Inflammatory macrophage (primary cell): ENCODE measurements at regions not wholly inside any gene's neighbourhood (a gene's known extent, or its start where the extent isn't known, plus 50 kb on each side); places are given as distances from the start of the nearest gene placed in this dataset.
A peak's percentile ranks its signal among the peaks of the same experiment; 100 is the strongest.
"Not testable (repeated sequence)": the region's sequence is repeated elsewhere in the genome, so short reads cannot be mapped to it uniquely, and the experiment has no call there.

Source experiments
- DNase-seq, 2 donors: peaks; one replicate each; pipeline ENCODE4 v3.0.0-alpha.2; 2020 to 2022

DNA sequence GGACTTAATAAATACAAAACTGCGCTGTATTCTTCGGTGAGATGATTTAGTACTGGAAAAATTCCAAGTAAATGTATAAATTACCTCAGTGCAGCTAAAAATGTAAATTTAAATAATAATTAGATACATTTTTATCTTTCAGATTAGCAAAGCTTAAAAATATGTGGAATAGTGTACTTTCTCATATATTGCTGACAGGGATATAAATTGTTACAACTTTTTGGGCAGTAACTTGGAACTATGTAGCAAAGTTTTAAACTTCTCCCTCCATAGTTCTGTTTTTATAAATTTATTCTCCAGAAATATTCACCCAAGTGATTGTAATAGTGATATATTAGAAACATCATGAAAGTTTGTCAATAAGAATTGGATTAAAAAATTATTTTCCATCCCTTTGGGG is 384.6 kb upstream of the CITED2 start:
- no peak for DNase-seq

DNA sequence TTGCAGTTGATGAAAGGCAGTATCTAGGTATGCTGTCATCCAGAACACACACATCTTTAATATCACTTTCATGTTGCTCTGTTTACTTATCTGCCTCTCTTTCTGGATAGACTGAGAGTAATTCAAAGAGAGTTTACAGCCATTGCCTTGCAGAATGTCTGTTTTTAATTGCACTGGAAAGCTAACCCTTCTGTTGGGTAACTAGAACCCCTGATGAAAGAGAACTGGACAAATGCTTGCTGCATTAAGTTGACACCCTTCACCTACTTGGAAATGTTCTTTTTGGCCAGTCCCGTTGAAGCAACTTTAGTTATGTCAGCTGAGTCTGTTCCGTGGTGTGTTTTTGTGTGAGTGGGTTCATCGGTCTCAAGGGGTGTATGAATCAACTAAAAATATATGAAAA is 383.8 kb upstream of the CITED2 start:
- DNase-seq, result peak; percentile 67 to 71

DNA sequence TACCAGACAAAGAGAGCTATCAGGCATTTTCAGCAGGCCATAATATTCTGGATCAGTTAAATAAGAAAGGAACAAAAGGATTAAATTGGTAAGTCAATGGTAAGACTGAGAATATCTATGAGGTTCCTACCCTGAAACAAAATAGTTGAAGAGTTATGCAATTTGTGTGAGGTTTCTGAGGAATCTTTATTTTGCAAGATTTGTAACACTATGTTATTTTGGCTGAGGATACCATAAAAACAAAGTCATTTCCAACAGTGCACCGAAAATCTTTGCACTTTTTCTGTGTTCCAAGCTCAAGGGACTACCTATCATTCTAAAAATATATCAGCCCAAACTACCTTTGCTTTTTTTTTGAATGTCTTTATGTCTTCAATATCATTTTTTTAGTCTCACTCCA is 383.3 kb upstream of the CITED2 start:
- DNase-seq, result peak in 1 of 2 donors; percentile 44

DNA sequence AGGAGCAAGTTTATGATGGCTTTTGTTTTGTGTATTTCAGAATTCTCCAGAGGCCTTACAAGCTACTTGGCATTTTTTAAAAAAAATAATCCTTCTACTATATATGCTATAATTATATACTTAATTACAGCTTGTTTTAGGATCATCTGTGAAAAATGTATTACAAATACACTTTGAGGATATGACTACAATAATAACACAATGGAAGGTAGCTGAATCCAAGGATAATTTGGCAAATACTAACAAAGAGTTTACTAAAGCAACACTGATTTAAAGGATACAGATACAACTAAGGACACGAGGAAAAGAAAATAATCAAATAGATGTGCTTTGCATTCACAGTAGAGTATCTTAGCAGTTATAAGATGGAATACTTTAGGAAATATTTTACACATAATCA is 381.9 kb upstream of the CITED2 start:
- DNase-seq, result no peak

DNA sequence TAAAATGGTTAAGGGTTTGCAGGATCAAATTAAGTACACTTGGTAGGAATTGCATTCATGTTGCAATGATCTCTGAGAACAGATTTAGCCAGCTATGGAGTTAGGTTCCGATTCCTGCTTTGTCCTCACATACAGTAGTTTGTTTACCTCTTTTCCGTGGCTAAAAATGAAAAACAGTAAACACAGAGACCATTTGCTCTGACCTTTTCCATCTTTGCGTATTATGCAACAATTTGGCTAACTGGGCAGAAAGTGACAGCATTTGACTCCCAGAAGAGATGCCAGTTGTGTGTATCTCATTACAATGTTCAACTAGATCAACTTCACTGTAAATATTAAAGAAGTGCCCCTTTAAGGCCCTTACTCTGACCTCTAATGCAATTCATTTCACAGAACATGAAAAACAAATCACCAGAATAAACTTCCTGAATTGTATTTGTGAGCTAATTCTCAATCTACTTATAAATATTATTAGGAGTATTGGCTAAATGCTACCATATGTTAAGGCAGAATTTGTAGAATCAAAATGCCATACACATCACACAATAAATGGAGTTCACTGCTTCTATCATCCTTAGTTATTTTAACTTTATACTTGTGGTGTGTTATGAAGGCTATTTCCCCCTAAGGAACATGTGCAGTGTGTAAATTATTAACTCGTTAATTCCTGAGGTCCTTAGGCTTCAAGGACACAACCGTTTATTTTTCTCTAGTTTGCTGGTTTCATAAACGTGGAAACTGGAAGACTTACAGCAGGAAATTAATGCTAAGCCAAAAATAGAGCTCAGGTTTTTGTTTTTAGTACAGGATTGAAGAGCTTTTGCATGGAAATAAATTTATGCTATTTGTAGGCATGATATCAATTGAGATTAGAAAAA is 380.7 kb upstream of the CITED2 start:
- peak in 1 of 2 donors; percentile 57 for DNase-seq

DNA sequence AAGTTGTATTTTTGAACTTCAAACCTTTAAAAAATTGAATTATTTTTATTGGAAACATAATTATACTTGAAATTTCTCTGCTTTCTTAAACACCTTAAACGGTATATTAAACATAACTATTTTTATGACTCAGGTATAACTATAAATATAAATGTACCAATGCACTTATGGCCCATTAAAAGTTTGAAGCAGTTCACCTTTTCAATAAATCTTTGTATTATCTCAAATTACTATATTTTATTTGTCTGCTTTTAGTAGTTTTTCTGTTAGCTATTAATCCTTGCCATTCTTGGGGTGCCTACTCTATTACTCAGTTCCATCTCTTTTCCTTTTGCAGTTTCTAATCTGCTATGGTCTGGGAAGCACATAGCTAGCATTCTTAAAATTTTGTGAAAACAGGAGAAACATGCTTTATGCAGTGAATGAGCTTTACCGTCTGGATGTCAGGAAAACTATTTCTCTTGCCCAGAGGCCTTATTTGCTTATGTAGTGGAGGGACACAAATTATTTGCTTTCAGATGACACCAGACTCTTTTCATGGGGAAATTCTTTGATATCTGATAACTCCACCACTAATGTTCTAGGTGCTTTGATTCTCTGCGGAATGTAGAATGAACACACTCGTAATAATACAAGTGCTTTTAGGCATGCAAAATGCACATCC is 378.9 kb upstream of the CITED2 start:
- no peak for DNase-seq

DNA sequence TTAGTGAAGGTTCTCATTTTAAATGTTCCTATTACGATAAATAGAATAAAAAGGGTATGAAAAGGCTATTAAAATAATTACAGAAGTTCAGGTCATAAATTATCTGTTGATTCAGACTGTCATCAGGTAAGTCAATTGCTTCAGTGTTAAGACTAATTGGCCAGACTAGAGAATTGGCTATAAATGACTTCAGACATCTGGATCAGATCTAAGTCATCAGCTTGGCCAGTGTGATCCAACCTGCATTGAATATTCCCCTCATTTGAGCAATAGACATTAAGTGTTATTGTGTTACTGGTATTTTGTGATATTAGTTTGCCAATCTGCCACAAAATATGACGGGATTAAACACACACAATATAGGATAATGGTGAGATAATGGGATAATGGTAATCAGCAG is 377.6 kb upstream of the CITED2 start:
- DNase-seq, result no peak

DNA sequence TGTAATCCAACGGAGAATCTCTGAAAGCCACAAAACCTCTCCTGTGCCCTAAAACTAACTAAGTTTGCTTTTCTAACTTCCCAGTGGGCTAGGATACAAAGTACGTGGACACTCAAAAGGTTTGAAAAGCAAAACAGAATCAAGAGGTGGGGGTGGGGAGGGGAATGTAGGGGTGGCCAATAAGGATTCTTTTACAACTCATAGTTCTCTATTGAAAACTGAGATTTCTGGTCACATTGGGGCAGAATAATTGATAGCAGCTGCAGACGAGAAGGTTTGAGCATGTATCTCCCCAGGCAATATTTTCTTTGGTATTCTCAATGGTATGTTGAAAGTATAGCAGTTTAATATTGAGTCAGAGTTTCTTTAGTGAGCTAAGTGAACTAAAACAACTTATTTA is 376.7 kb upstream of the CITED2 start:
- DNase-seq, result no peak

DNA sequence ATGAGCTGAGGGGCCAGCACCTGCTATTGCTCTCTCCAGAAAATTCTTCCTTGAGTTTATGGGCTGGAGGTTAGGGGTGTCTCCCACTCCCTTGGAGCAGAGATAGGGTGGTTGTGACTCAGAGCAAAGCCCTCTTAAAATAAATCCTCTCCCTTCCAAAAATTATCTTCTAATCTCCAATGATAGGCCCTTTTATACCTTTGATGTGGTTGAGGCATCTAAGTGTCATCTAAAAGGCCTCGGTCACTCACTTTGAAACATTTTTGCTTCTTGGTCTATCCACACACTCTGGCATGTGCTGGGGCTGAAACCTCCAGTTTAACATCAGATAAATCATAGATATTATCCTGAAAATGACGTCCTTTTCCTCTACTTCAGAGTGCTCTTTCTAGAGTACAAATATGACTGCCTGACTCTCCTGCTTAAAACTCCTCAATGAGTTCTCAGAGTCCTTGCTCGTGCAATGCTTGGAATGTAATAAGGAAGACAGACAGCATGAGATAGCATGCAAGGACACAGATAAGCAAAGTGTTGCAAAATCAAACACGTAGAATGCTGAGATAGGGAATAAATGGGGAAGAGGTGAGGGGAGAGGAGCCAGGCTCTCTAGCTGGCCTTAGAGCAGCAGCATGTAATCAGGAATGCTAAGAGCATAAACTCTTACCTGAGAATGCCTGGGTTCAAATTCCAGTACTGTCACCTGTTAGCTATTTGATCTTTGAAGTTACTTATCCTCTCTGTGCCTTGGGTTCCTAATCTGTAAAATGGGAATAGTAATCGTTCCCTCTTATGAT is 374.1 kb upstream of the CITED2 start:
- no peak for DNase-seq

DNA sequence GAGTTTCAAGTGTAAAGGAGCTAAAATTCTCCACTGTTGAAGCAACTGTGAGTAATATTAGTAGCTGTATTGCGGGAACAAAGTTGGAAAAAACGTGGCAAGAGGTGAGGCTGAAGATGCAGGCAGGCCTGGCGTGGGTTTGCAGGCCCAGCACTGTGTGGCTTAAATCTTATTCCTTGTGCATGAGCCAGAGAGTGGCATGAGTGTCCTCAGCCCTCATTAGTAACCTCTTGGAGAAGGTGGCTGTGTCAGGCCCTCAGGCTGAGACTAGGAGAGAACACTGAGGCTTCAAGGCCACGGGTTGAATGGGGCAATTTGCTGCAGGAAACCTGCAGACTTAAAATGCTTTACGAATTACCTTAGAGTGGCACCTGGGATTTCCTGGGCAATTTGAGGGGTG is 372.7 kb upstream of the CITED2 start:
- DNase-seq, result no peak

DNA sequence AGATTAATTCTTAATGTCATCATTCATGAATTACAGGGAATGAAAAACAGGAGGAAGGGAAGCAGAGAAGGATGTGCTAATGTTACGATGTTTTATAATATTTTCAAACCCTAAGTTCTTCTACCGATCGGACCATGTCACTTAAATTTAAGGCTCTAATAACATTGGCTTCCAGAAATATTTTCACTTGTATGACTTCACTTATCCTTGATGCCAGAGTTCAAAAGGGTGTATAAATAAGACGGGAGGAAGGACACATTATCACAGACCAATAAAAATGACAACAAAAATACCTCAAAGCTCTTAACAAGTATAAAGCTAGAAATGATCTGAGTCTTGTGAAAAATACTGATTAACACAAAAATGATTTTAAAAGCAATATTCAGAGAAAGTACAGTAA is 370.4 kb upstream of the CITED2 start:
- no peak for DNase-seq

DNA sequence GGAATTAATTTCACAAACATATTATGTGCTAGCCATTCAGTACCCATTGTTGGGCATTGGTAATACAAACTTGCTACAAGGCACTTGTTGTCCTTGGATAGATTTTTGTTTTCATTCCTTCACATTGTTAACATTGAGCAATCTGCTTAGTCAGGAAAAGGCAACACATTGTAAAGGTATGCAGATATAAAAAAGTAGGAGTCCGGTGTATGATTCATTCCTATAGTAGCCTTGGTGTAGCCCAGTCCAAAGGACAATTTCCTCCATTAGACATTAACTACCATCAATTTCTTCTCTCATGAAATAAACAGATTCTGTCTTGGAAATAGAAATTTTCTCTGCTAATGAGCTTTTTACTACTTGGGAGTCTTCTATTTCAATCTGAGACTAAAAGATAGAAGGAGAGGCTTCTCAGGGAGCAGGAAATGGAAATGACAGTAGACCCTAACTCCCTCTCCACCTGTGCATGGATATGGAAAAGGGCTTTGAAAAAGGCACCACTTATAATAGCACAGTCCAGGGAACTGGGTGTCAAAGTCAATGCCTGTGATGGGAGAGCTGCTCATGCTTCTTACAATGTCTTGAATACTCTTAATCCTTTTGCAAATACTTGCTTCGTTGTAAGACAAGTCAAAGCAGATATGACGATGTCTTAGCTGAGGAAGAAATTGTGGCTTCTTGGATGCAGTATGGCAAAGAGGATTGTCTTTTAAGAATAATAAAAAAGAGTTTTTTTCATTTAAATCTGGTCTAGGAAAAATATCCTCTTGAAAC is 369.4 kb upstream of the CITED2 start:
- no peak for DNase-seq

DNA sequence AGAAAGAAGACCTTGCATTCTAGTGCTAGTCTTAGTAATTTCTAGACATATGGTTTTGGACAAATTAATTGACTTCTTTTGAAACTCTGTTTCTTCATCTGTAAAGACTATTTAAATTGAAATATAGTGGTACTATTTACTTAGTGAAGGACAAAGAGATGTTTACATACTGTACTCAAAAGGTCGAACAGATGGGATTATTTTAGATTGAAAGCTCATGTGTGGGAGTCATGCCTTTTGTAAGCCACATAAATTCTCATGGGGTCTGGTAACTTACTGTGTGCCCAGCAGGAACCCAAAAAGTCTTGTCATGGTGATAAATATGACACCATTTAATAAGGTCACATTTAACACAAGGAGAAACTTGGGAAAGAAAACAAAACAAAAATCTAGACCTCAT is 368.2 kb upstream of the CITED2 start:
- DNase-seq, result no peak

DNA sequence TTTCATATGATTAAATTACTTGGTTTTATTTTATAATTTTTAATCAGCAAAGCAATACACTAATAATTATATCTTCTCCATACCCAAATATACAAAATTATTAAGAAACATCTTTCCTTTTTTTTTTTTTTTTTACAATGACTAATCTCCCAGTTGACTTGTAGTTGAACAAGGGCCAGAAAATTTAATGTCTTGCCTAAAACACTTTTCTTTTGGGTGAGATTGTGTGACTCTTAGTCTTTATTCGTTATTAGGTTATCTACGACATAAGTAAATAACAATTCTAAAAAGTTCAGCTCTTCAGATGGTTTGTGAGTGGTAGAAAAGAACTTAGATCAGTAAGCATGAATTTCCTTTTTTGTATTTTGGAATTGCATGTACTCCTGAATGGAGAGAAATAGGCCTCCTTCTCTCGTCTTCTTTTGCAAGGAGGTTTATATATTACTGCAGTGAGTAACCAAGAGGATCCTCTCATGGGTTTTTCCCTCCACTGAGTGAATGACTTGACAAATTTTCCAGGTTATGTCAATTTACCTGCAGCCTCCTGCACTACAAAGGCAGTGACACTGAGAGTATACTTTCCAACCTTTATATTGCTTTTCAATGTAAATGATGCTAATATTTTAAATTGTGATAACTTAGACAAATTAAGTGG is 364.5 kb upstream of the CITED2 start:
- DNase-seq, result no peak

DNA sequence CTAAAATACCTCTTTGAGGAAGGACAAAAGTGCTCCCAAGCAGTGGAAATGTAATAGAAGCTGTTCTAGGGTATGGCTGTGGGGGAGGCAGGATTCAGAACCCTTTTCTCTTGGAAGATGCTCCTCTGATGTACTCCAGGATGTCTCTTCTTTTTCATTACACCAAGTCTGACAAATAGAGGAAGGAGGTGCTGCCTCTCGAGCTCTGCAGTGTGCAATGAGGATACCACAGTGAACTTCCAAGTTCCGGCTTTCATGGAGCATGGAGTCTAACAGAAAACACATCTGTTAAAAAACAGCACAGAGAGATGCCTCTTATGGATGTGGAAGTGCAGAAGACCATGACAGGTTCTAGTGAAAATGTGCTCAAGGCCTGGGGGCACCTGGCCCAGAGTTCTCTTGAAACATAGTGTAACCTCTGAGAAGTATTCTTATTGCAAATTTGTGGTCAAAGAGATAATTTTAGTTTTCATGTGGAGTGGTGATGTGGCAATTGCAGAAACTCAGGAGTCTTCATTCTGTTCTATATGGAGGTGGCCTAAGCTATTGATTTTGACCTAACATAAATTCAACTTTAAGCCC is 362.0 kb upstream of the CITED2 start:
- DNase-seq, result peak; percentile 41 to 47

DNA sequence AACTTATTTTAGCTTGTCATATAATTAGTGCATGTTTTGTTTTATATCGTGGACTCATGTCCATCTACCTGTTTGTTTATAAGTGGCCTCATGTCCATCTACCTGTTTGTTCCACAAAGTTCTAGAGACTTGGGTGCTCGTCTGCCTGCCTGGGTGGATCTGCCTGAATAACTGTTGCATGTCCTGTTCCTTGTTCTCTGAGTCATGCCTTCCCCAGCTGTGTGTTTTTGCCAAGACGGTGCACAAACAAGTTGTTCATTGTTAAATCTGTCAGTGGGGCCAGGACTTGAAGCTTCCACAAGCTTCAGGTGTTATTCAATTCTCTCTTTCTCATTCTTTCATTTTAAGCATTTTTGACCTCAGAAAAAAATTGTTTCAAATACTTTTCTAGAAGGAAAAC is 358.0 kb upstream of the CITED2 start:
- DNase-seq, result no peak

DNA sequence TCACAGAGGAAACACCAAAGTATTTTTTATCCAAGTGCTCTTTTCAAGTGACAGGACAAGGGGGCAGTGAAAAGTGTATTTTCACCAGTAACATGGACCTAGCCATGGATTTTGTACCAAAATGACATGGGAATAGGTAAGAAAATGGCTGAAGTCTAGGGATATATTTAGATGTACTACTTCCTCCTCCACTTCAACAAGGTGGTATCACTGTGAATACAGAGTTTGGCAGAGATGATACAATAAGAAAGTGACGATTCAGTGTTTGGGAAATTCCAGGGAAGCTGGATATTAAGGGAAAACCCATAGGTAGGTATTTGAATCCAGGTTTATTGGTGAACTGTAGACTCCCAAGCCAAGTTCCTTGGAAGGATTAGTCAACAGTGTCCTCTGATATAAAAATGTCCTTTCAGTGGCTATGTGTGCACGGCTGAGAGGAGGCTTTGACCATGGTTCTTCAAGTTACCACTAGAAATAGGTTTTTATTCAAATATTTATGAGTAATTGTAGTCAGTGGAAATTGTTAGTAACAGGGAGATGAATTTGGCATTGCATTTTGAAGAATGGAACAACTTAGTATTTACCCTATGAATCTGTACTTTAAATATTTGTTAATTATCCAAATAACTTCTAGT is 356.0 kb upstream of the CITED2 start:
- no peak for DNase-seq

DNA sequence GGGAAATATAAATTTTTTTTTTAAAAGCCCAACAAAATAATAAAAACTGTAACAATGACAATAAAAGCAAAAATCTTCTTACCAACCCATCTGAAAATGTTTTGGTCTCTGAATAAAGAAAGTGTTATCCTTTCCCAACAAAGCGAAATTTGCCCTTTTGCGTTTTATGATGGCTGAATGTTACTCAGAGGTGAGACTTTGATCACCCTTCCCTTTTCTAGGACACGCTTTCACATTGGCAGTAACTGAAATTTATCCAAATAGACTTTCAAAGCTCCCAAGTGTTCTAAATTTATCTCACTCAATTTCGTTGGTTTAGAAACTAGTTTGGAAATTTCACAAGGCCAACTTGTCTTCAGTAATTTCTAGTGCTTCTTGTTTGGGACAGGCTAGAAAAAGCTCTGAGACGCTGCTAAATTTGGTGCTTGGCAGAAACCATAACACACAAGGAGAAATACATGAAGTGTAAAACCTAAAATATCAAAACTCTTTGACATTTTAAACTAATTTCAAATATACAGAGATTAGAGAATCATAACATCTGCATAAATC is 354.5 kb upstream of the CITED2 start:
- no peak for DNase-seq

DNA sequence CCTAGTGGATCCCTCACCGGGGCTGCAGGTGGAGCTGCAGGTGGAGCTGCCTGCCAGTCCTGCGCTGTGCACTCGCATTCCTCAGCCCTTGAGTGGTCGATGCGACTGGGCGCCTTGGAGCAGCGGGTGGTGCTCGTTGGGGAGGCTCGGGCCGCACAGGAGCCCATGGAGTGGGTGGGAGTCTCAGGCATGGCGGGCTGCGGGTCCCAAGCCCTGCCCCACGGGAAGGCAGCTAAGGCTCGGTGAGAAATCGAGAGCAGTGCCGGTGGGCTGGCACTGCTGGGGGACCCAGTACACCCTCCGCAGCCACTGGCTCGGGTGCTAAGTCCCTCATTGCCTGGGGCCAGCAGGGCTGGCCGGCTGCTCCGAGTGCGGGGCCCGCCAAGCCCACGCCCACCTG is 351.8 kb upstream of the CITED2 start:
- DNase-seq, result not testable (repeated sequence)

DNA sequence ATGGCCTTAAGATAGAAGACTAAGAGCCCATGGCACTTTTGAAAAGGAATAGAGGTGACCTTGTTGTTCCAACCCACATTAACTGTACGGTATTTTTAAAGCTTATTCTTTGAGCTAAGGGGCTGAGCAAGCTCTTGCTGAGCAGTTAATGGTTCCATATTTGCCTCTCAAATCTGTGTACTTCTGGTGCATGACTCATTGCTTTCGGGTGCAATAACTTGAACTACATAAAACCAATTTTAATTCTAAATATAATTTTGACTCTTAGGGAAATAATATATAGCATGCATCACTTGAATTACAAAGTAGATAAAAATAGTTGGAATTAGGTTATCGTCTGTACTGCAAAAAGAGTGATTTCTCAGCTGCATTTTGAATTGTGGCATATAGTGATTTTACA is 348.1 kb upstream of the CITED2 start:
- DNase-seq, result no peak

DNA sequence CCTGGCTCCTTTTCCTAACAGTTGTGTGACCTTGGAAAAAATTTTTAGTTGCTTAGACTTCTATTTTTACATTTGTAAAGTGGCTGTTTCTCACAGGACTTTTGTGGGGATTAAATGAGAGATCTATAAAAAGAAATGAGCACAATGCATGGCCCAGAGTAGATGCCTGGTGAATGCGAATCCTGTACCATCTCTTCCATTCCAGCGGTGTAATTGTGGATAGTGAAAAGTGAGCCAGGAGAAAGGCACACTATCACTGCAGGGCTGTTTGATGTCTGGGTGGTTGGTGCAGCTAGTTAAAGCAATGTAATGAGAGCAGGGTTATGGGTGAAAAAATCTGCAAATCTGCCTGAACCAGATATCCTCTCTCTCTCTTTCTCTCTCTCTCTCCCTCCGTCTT is 347.5 kb upstream of the CITED2 start:
- no peak for DNase-seq
